DMS 273 treated with DMSO at 0.1 percent for 48 hours (cell line): ENCODE measurements at regions not wholly inside any gene's neighbourhood (a gene's known extent, or its start where the extent isn't known, plus 50 kb on each side); places are given as distances from the start of the nearest gene placed in this dataset.

Experiments
- DNase-seq: peaks from one replicate; lab custom pipeline; 2025; lab: John Stamatoyannopoulos, UW

- DNase-seq: no peak
Measured at GRCh38 chr1:96002201-96002600, 719.4 kb upstream of the PTBP2 start.

GRCh38 chr1:96002969-96003964 lies 718.3 kb upstream of the PTBP2 start:
- DNase-seq: no peak

DNA sequence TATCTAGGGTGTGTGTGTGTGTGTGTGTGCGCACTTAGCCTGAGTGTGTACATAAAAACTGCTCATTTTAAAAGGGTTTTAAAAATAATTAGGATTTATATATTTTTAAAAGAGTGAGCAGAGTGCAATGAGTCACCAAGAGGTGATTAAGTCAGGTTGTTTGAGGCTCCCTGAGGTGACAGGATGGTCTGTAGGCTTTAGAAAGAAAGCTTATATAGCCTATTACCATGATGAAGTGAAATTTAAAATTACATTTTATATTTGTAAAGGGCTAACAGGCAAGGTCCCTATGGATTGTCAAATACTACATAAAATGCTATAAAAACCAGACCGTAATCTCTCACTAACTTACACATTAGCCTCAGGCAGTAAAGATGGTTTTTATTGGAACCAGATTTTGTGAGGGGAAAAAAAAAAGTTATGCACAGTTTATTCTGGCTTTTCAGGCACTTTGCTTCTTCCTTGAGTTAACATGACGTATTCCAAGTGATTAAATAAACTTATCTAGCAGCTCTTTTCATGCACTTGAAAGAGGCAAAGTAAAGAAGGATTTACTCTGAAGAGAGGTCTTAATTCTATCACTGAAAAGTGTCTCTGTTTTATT lies 711.7 kb upstream of the PTBP2 start:
- no peak for DNase-seq

DNA sequence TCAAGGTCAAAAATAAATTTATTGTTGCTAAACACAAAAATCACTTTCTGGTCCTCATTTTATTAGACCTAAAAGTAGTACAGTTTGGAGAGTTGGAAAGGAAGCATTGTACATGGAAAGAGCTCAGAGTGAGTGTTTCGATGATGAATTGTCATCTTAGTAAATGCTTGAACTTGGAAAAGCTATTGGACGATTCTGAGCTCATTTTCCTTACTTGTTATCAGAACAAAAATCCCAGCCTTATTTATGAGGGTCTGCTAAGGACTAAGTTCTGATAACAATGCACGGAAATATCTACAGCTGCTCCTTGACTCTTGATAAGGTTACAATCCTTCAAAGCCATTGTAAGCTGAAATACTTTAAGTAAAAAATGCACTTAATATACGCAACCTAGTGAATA lies 710.0 kb upstream of the PTBP2 start:
- DNase-seq: no peak

DNA sequence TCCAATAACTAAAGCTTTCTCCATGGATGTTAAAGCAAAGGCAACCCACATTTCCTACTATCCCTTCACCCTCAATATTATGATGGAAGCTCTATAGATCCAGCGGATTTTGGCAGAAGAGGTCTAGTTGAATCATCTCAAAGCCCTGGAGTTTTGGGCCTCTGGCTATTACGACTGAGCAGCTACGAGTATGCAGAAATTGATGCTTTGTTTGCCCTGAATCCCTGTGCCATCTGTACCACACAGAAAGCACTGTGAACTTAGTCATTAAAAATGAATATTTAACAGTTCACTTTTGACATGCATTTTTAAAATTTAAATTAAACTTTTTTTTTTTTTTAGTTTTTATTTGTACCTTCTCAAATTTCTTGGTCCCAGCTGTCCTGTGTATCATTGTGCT lies 705.4 kb upstream of the PTBP2 start:
- DNase-seq: no peak

DNA sequence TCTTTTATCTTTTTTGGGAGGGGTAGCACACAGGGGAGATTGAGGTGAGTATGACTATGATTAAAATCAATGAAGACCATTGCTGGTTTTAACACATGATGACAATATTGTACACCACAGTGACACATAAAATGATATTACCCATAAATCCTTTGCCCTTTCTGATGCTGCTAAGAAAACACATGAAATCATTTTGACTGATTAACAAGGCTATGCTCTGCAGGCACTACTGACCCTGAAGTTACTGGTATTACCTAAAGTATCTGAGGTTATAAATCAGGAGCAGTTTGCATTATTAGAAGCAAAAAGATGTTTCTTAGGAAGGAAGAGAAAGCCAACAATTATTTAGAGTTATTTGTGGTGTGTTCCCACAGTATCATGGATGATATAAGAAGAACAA lies 701.2 kb upstream of the PTBP2 start:
- no peak for DNase-seq

DNA sequence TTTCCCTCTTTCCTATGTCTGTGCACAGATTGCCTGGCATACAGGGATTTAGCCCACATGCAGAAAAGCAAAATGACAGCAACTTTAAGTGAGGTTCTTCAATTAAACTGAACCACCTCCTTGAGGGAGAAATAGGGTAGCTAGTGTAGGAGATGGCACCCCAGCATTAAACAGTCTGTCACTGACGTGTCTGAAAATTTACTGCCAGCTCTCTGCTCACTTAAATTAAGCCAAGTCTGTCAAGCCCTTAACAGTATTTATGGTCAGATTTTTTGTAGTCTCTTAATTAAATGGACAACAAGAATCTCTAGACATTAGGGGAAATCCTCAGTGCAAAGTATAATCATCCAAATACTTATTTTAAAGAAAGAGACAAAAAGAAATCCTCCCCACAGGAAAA lies 696.5 kb upstream of the PTBP2 start:
- no peak for DNase-seq

GRCh38 chr1:96028071-96028470 lies 693.5 kb upstream of the PTBP2 start:
- no peak for DNase-seq

GRCh38 chr1:96030312-96030711 lies 691.3 kb upstream of the PTBP2 start:
- DNase-seq: no peak

DNA sequence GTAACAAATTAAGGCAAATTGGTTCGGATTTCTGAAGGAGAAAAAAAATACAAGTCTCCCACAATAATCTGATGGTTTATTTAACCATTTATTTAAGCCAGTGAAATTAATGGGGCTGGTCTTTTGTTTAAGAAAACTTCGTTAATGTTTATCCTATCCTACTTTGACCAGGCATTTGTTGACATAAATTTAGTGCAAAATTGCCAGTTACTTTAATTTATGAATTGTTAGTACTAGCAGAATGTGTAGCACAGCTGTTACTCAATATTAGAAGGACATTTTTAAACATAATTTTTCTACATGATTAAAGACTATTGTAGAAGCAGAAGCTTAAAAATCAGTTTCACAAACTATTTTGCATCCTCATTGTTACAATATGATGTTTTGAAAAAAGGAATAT lies 687.6 kb upstream of the PTBP2 start:
- no peak for DNase-seq

DNA sequence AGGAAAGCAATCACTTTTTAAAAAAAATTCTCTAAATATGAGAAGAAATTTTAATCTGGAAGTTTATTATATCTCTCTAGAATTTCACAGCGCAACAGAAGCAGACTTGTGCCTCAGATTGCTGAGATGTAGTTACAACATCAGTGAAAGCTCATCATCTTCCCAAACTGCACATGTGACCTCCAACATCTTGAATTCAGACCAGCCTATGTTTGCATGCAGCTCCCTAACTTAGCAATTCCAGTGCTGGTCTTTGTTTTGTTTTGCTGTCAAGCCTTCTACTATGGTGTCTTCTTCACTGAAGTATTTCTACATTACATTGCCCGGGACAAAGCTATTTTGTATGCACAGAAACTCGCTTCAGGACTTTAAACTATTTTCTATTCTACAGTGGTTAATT lies 684.8 kb upstream of the PTBP2 start:
- DNase-seq: no peak

DNA sequence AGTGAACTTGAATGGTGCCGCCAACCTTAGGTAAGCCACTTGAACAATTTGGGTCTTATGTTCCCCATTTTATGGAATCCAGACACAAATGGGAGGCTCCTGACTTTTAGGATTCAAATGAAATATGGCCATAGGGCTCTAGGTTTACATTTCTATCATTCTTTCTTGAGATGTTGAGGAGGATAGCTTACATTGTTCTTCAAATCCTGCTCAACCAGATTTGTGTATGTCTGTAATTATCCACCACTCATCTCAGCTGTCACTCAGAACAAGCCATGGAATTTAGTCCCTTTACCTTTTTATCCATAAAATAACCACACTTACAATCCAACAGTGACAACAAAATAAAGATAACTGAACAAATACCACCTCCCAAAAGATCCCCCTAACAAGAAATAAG lies 682.9 kb upstream of the PTBP2 start:
- DNase-seq: no peak

- DNase-seq: no peak
Measured at GRCh38 chr1:96039910-96040309, 681.7 kb upstream of the PTBP2 start.

DNA sequence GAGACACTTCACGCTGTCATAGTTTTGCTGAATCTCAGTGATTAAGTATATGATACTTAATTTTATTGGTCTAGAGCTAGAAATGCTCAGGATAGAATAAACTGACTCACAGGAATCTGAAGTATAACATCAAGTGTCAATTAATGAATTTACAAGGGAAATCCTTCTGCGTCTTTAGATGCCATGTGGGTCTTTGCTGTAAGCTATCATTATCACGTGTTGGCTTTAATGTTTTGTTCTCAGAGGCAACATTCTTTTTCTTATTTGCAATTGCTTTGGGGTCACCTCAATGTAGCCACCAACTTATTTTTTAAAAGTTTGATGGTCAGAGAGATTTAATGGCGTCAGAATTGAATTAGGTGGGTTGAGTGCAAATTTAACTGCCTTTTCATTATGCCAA lies 680.1 kb upstream of the PTBP2 start:
- DNase-seq: no peak

DNA sequence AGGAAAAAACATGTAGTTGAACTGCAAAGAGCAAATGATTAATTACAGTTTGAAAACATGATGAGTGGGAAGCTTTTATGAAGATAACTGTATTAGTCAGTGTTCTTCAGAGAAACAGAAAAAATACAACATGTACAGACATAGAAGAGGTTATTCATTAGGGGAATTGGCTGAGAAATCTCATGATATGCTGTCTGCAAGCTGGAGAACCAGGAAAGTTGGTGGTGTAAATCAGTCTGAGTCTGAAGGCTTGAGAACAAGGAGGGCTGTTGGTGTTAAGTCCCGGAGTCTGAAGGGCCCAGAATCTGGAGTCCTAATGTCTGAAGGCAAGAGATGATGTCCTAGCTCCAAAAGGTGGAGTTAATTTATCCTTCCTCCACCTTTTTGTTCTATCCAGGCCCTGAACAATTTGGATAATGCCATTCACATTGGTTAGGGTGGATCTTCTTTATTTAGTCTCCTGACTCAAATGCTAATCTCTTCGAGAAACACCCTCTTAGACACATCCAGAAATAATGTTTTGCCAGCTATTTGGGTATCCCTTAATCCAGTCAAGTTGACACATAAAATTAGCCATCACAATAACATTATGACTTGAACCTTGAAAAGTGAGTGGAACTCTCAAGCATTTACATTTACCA lies 672.9 kb upstream of the PTBP2 start:
- no peak for DNase-seq

- DNase-seq: no peak
Measured at GRCh38 chr1:96049759-96050409, 671.7 kb upstream of the PTBP2 start.

DNA sequence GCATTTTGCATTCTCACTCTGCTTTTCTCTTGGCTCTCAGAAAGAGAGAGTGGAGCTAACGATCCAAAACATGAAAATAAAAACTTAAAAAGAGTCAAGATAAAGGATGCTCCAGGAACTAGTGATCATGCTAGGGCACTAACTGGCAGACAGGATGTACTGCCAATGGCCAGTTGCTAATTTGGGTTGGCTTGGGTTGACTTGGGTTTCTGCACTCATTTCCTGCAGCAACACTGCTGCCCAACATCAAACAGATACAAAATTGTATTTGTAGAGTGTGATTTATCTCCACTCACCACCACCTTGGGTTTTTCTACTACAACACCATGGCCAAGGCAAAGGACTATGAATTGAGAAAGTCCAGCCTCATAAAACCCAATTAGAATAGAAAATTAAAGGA lies 662.3 kb upstream of the PTBP2 start:
- no peak for DNase-seq

GRCh38 chr1:96059736-96060135 lies 661.8 kb upstream of the PTBP2 start:
- no peak for DNase-seq

GRCh38 chr1:96060621-96061020 lies 661.0 kb upstream of the PTBP2 start:
- DNase-seq: no peak

DNA sequence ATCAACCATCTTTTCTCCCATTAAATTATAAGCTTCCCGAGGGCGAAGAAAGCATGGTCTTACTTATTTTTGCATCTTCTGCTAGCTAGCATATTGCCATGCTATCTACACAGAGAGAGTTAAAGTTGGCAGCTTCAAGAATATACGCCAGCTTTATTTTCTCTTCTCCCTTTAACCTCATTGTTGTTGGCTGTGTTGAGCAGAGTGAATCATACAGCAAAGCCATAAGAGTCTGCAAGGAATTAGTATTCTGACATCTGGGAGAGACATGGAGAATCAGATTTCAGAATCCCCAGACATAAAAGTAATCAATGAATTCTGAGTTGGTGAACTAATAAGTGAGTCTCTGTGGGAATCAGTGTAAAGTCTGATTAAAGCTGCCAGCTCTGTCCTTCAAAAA lies 649.6 kb upstream of the PTBP2 start:
- no peak for DNase-seq

DNA sequence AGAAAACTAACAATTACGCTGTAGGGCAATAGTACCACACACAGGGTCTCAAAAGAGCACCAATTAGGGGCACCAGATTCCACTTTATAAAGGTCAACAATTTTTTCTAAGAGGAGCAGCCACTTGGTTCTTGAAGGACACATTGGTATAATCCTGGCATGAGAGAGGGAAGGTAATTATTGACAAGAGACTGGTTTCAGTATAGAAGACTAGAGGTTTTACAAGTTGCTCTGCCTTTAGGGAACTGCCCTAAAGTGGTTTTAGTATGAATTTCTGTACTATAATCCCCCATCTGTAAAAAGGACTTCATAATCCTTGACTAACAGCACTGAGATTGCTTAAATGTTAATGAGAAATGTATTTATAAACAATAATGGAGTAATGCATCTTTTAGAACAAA lies 648.5 kb upstream of the PTBP2 start:
- DNase-seq: no peak

GRCh38 chr1:96074422-96074821 lies 647.2 kb upstream of the PTBP2 start:
- no peak for DNase-seq
